Gastroesophageal sphincter (tissue), 4 donors: ENCODE measurements at regions not wholly inside any gene's neighbourhood (a gene's known extent, or its start where the extent isn't known, plus 50 kb on each side); places are given as distances from the start of the nearest gene placed in this dataset.

Experiments
- ATAC-seq: fragments of 150-250 bp; one replicate; pipeline ENCODE4 v1.9.1; 2016; ENCODE audit warnings: mild to moderate bottlenecking, moderate library complexity
- H3K27ac ChIP-seq, 4 donors: fragments of 200-600 bp; sonication (generic) in 3 of 4; 1 replicate in 3 of 4; 2 replicates in 1 of 4; pipeline ENCODE4 v1.5.1; 2016 to 2019
- H3K27me3 ChIP-seq: fragments of 200-600 bp; sonication (generic); one replicate; pipeline ENCODE4 v1.5.1; 2019
- H3K36me3 ChIP-seq, 2 donors: fragments of 200-600 bp; sonication (generic); one replicate each; pipeline ENCODE4 v1.5.1; 2019; ENCODE audit warnings: control low read depth in 1 of 2
- H3K4me1 ChIP-seq, 3 donors: fragments of 200-600 bp; sonication (generic); 1 replicate in 2 of 3; 2 replicates in 1 of 3; pipeline ENCODE4 v1.5.1; 2016 to 2019; ENCODE audit warnings: control low read depth in 2 of 3
- H3K4me3 ChIP-seq, 2 donors: fragments of 200-600 bp; sonication (generic); one replicate each; pipeline ENCODE4 v1.5.1; 2019; ENCODE audit warnings: mild to moderate bottlenecking in 1 of 2, moderate library complexity in 1 of 2
- H3K9me3 ChIP-seq, 3 donors: fragments of 200-600 bp; sonication (generic); one replicate each; pipeline ENCODE4 v1.5.1; 2017 to 2019; ENCODE audit warnings: control low read depth in 2 of 3
- CTCF ChIP-seq, 4 experiments: fragments of 200-600 bp in 2 of 4; fragments of 450-650 bp in 2 of 4; sonication (generic) in 1 of 4; IDR thresholded peaks; one replicate each; pipeline ENCODE4 v1.5.1; 2017 to 2019; ENCODE audit warnings: antibody characterized with exemption in 4 of 4, mild to moderate bottlenecking in 2 of 4, moderate library complexity in 2 of 4
- EP300 ChIP-seq: sonication (generic); formaldehyde crosslinking; IDR thresholded peaks from one replicate; pipeline ENCODE4 v1.6.1; 2017; ENCODE audit warnings: antibody characterized with exemption, mild to moderate bottlenecking
- POLR2A ChIP-seq, 2 donors: fragments of 450-650 bp; IDR thresholded peaks; one replicate each; pipeline ENCODE4 v1.6.1; 2017; ENCODE audit warnings: antibody characterized with exemption in 2 of 2, mild to moderate bottlenecking in 2 of 2, moderate library complexity in 1 of 2
- POLR2AphosphoS5 ChIP-seq: sonication (generic); formaldehyde crosslinking; IDR thresholded peaks from one replicate; pipeline ENCODE4 v1.6.1; 2017; ENCODE audit warnings: antibody characterized with exemption
- WGBS, 2 donors: methylation state at CpG; one replicate each; pipeline ENCODE4 v1.1.5; 2018; ENCODE audit warnings: low coverage in 1 of 2; 5-methylcytosine and 5-hydroxymethylcytosine counted together

GRCh38 chrX:75673468-75673867 is 111.6 kb downstream of the MAGEE2 start:
- no CpG with 5 or more reads among the region's 2 CpGs for WGBS, 2 donors
- H3K36me3 ChIP-seq, result no peaks in the 10 kb centered on the region
- H3K27me3 ChIP-seq, result no peaks in the 10 kb centered on the region
- no peak overlapping the region for H3K27ac ChIP-seq
- no peaks in the 10 kb centered on the region for H3K4me1 ChIP-seq
- TF ChIP-seq EP300, result no peak
- no peak for TF ChIP-seq CTCF (IDR thresholded peaks at IDR 0.05)
- TF ChIP-seq POLR2A (IDR thresholded peaks at IDR 0.05), result no peak
- no peak for TF ChIP-seq POLR2AphosphoS5
- H3K9me3 ChIP-seq, result peaks cover 0 to 3% (median 0%) of the 10 kb centered on the region in 3 donors
- ATAC-seq, result no peak
- no peak overlapping the region for H3K4me3 ChIP-seq

- WGBS, 2 donors, result 50 to 67% methylated on average over 1 of the region's 1 CpG
- ATAC-seq, result no peak
These were observed 129.4 kb downstream of the MAGEE2 start for GRCh38 chrX:75655627-75656026.

GRCh38 chrX:75649829-75650228 is 127.0 kb upstream of the ZDHHC15 start:
- Histone ChIP-seq H3K9me3 (peaks cover 0 to 7% (median 0%) of the 10 kb centered on the region in 3 donors), H3K27ac (no peak overlapping the region), H3K4me3 (no peak overlapping the region), H3K4me1 (no peaks in the 10 kb centered on the region), H3K27me3 (no peaks in the 10 kb centered on the region), H3K36me3 (no peaks in the 10 kb centered on the region)
- ATAC-seq, result no peak
- TF ChIP-seq POLR2AphosphoS5 (no peak), POLR2A (IDR thresholded peaks at IDR 0.05) (no peak), CTCF (IDR thresholded peaks at IDR 0.05) (no peak), EP300 (no peak)
- WGBS, 2 donors, result 64 to 78% methylated on average over 1 of the region's 1 CpG

More at GRCh38 chrX:75655627-75656026, 129.4 kb downstream of the MAGEE2 start:
- Histone ChIP-seq H3K27me3 (no peaks in the 10 kb centered on the region), H3K4me1 (no peaks in the 10 kb centered on the region), H3K36me3 (no peaks in the 10 kb centered on the region), H3K4me3 (no peak overlapping the region), H3K27ac (no peak overlapping the region), H3K9me3 (no peaks in the 10 kb centered on the region)
- no peak for TF ChIP-seq CTCF (IDR thresholded peaks at IDR 0.05)
- no peak for TF ChIP-seq EP300
- no peak for TF ChIP-seq POLR2A (IDR thresholded peaks at IDR 0.05)
- no peak for TF ChIP-seq POLR2AphosphoS5

GRCh38 chrX:75648803-75649588 is 126.2 kb upstream of the ZDHHC15 start:
- H3K36me3 ChIP-seq, result no peaks in the 10 kb centered on the region
- no peak for TF ChIP-seq POLR2AphosphoS5
- TF ChIP-seq CTCF (IDR thresholded peaks at IDR 0.05), result no peak
- TF ChIP-seq POLR2A (IDR thresholded peaks at IDR 0.05), result no peak
- H3K4me1 ChIP-seq, result no peaks in the 10 kb centered on the region
- no peaks in the 10 kb centered on the region for H3K27me3 ChIP-seq
- H3K27ac ChIP-seq, result no peak overlapping the region
- 86% methylated on average over 5 of the region's 16 CpGs; no CpG with 5 or more reads in 1 of the 2 donors for WGBS, 2 donors
- ATAC-seq, result no peak
- H3K9me3 ChIP-seq, result peaks cover 0 to 7% (median 0%) of the 10 kb centered on the region in 3 donors
- no peak overlapping the region for H3K4me3 ChIP-seq

- no peak overlapping the region for H3K27ac ChIP-seq
- TF ChIP-seq EP300 (no peak), POLR2A (IDR thresholded peaks at IDR 0.05) (no peak), POLR2AphosphoS5 (no peak), CTCF (IDR thresholded peaks at IDR 0.05) (no peak)
- WGBS, 2 donors, result 60 to 83% methylated on average over 2 to 3 of the region's 3 CpGs
- no peaks in the 10 kb centered on the region for H3K4me1 ChIP-seq
- H3K4me3 ChIP-seq, result no peak overlapping the region
- no peaks in the 10 kb centered on the region for H3K27me3 ChIP-seq
- no peaks in the 10 kb centered on the region for H3K36me3 ChIP-seq
- no peaks in the 10 kb centered on the region for H3K9me3 ChIP-seq
- ATAC-seq, result no peak
These were observed 120.0 kb upstream of the ZDHHC15 start for GRCh38 chrX:75642811-75643361.
